B cell (primary cell): ENCODE measurements at regions not wholly inside any gene's neighbourhood (a gene's known extent, or its start where the extent isn't known, plus 50 kb on each side); places are given as distances from the start of the nearest gene placed in this dataset.

Experiments
- ATAC-seq: fragments of 200-7000 bp; cut with Tn5 transposase; one replicate; pipeline ENCODE4 v1.10.0; 2021; ENCODE audit warnings: low read depth, mild to moderate bottlenecking, moderate number of reproducible peaks, moderate library complexity
- CTCF ChIA-PET: fragments of 350-600 bp; sonication (Branson Sonifier 250); formaldehyde crosslinking; loops from one replicate; lab custom pipeline; 2021; ENCODE audit warnings: antibody characterized with exemption, inconsistent platforms; lab: Charles Lee
- POLR2A ChIA-PET: fragments of 350-600 bp; sonication (Branson Sonifier 250); formaldehyde crosslinking; loops from one replicate; lab custom pipeline; 2021; ENCODE audit warnings: antibody characterized with exemption; lab: Charles Lee
- DNase-seq: peaks from one replicate; pipeline ENCODE4 v3.0.0; 2013
- H2AFZ ChIP-seq: 2 replicates; pipeline ENCODE4 v1.6.1; 2012; ENCODE audit warnings: mild to moderate bottlenecking, low read depth, low read length; ENCODE audit not compliant: insufficient read depth, poor library complexity, severe bottlenecking
- H3K27ac ChIP-seq, 2 donors: 1 replicate in 1 of 2; 2 replicates in 1 of 2; pipeline ENCODE4 v1.5.1; 2012 to 2013; ENCODE audit warnings: low read length in 2 of 2, mild to moderate bottlenecking in 2 of 2, moderate library complexity in 1 of 2
- H3K27me3 ChIP-seq, 4 experiments: fragments of 200-600 bp in 1 of 4; sonication (generic) in 1 of 4; replicated peaks in 1 of 4; 1 replicate in 2 of 4; 2 replicates in 2 of 4; pipeline versions ENCODE4 v1.6.1 to v1.7.0; 2013 to 2016; ENCODE audit warnings: low read length in 3 of 4, mild to moderate bottlenecking in 2 of 4, mixed read lengths in 1 of 4, moderate library complexity in 1 of 4; ENCODE audit not compliant: insufficient read depth in 4 of 4, control insufficient read depth in 3 of 4; ENCODE audit errors: control extremely low read depth in 1 of 4
- H3K36me3 ChIP-seq, 2 experiments: replicated peaks in 1 of 2; 1 replicate in 1 of 2; 2 replicates in 1 of 2; pipeline versions ENCODE4 v1.6.1 to v1.7.1; 2013; ENCODE audit warnings: low read length in 1 of 2; ENCODE audit not compliant: insufficient read depth in 2 of 2, control insufficient read depth in 1 of 2; ENCODE audit errors: control extremely low read depth in 1 of 2, extremely low read depth in 1 of 2
- H3K4me1 ChIP-seq, 2 donors: fragments of 200-600 bp in 1 of 2; sonication (generic) in 1 of 2; 1 replicate in 1 of 2; 2 replicates in 1 of 2; pipeline versions ENCODE4 v1.5.1 to v1.6.1; 2013 to 2017; ENCODE audit warnings: low read length in 2 of 2; ENCODE audit not compliant: control insufficient read depth in 2 of 2, insufficient read depth in 2 of 2
- H3K4me2 ChIP-seq: replicated peaks from 2 replicates; pipeline ENCODE3; 2012; ENCODE audit warnings: mild to moderate bottlenecking, low read depth, low read length; ENCODE audit not compliant: poor library complexity, severe bottlenecking
- H3K4me3 ChIP-seq, 5 experiments: fragments of 200-600 bp in 1 of 5; sonication (generic) in 1 of 5; 1 replicate in 3 of 5; 2 replicates in 2 of 5; pipeline versions ENCODE4 v1.5.1 to v1.7.0; 2011 to 2016; ENCODE audit warnings: low read length in 4 of 5, mild to moderate bottlenecking in 4 of 5, low read depth in 2 of 5, control low read depth in 1 of 5, moderate library complexity in 1 of 5; ENCODE audit not compliant: insufficient read depth in 1 of 5; ENCODE audit errors: control extremely low read depth in 1 of 5, extremely low read depth in 1 of 5
- H3K79me2 ChIP-seq: fragments of 200-600 bp; sonication (generic); one replicate; pipeline ENCODE4 v1.6.0; 2016; ENCODE audit warnings: low read length; ENCODE audit not compliant: control insufficient read depth, insufficient read depth
- H3K9ac ChIP-seq: fragments of 200-600 bp; sonication (generic); 2 replicates; pipeline ENCODE4 v1.6.1; 2017; ENCODE audit warnings: mild to moderate bottlenecking, low read length, moderate library complexity
- H3K9me3 ChIP-seq, 3 donors: one replicate each; pipeline versions ENCODE4 v1.6.1 to v1.7.1; 2013; ENCODE audit warnings: low read length in 2 of 3; ENCODE audit not compliant: control insufficient read depth in 2 of 3, insufficient read depth in 1 of 3; ENCODE audit errors: control extremely low read depth in 1 of 3
- H4K20me1 ChIP-seq: 2 replicates; pipeline ENCODE4 v1.6.0; 2012; ENCODE audit warnings: mild to moderate bottlenecking, low read length; ENCODE audit not compliant: insufficient read depth, control insufficient read depth, poor library complexity, severe bottlenecking
- H3K27ac Mint-ChIP-seq: one replicate; pipeline ENCODE4 v1.8.0; 2021; ENCODE audit warnings: mixed read lengths
- H3K27me3 Mint-ChIP-seq: one replicate; pipeline ENCODE4 v1.8.0; 2021; ENCODE audit warnings: mixed read lengths
- H3K4me1 Mint-ChIP-seq: one replicate; pipeline ENCODE4 v1.8.0; 2021; ENCODE audit warnings: mixed read lengths
- H3K4me3 Mint-ChIP-seq: one replicate; pipeline ENCODE4 v1.8.0; 2021; ENCODE audit warnings: mixed read lengths
- H3K9me3 Mint-ChIP-seq: one replicate; pipeline ENCODE4 v1.8.0; 2022; ENCODE audit warnings: mixed read lengths; ENCODE audit not compliant: insufficient read depth
- EZH2 ChIP-seq: IDR thresholded peaks from 2 replicates; pipeline ENCODE4 v1.6.1; 2012; ENCODE audit warnings: borderline replicate concordance, low read depth, mild to moderate bottlenecking, moderate library complexity, low read length; ENCODE audit not compliant: insufficient read depth, poor library complexity, severe bottlenecking
- WGBS: methylation state at CpG from one replicate; pipeline ENCODE4 v1.1.5; 2013; ENCODE audit warnings: missing lambda C conversion rate; ENCODE audit not compliant: insufficient coverage; 5-methylcytosine and 5-hydroxymethylcytosine counted together
- intact Hi-C: fragments of 100-400 bp; cut with micrococcal nuclease; formaldehyde crosslinking; loops from one replicate; pipeline ENCODE4 v1.10.0; 2022
- TF ChIP-seq, protein P1 (sequence below): fragments of 200-600 bp; IDR thresholded peaks from one replicate; pipeline ENCODE4 v1.8.0; 2022; ENCODE audit warnings: antibody characterized with exemption, mild to moderate bottlenecking

DNA sequence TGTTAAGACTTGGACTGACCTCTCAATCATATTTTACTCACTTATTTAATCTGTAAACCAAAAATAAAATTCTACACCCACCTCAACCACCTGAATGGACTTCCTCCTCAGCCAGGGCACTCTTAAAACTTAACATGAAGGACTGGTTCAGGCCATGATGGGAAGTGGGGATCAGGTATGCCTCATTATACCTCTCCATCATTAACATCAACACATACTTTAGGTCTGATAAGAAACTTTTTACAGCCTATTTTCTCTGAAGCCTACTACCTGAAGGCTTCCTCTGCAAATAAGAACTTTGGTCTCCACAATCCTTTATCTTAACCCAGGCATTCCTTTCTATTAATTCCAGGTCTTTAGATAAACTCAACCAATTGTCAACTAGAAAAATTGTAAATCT is 390.0 kb downstream of the AASDHPPT start:
- H3K9me3 Mint-ChIP-seq = no peaks in the 10 kb centered on the region
- H3K9me3 ChIP-seq = no peaks in the 10 kb centered on the region
- H3K4me2 ChIP-seq = no peak overlapping the region
- no peaks in the 10 kb centered on the region for H3K4me1 Mint-ChIP-seq
- no peak overlapping the region for H3K4me3 ChIP-seq
- no peak overlapping the region for H3K9ac ChIP-seq
- ATAC-seq = no peak
- intact Hi-C loops = no loop called here
- no peaks in the 10 kb centered on the region for H4K20me1 ChIP-seq
- no peak overlapping the region for H3K27ac Mint-ChIP-seq
- H3K27ac ChIP-seq = no peak overlapping the region
- H2AFZ ChIP-seq = no peak overlapping the region
- H3K4me1 ChIP-seq = no peaks in the 10 kb centered on the region
- no peaks in the 10 kb centered on the region for H3K79me2 ChIP-seq
- no peak for DNase-seq
- no peak overlapping the region for H3K4me3 Mint-ChIP-seq
- POLR2A ChIA-PET = no interaction called here
- CTCF ChIA-PET = no interaction called here
- TF ChIP-seq, protein P1, sequence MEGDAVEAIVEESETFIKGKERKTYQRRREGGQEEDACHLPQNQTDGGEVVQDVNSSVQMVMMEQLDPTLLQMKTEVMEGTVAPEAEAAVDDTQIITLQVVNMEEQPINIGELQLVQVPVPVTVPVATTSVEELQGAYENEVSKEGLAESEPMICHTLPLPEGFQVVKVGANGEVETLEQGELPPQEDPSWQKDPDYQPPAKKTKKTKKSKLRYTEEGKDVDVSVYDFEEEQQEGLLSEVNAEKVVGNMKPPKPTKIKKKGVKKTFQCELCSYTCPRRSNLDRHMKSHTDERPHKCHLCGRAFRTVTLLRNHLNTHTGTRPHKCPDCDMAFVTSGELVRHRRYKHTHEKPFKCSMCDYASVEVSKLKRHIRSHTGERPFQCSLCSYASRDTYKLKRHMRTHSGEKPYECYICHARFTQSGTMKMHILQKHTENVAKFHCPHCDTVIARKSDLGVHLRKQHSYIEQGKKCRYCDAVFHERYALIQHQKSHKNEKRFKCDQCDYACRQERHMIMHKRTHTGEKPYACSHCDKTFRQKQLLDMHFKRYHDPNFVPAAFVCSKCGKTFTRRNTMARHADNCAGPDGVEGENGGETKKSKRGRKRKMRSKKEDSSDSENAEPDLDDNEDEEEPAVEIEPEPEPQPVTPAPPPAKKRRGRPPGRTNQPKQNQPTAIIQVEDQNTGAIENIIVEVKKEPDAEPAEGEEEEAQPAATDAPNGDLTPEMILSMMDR = no peak
- no peak for TF ChIP-seq EZH2
- H3K27me3 Mint-ChIP-seq = no peaks in the 10 kb centered on the region
- H3K27me3 ChIP-seq = no peaks in the 10 kb centered on the region
- H3K36me3 ChIP-seq = no peaks in the 10 kb centered on the region

DNA sequence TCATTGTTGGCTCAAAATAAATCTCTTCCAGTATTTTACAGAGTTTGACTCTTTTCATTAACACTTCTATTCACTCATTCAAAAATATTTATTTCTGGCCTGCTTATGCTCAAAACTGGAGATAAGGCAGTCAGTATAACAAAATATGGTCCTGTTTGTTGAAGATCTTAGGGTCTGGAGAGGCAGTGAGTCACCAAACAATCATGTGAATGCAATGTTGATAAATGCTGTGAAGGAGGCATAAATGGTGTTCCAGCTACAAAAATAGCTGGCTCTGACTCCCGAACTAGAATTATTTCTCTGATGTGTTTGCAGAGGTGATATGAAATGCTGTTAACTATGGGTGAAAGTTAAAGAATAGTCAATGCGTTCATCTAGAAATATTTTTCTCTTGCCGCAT is 390.6 kb downstream of the AASDHPPT start:
- Mint-ChIP-seq H3K4me3 (no peak overlapping the region), H3K9me3 (no peaks in the 10 kb centered on the region), H3K27me3 (no peaks in the 10 kb centered on the region), H3K4me1 (no peaks in the 10 kb centered on the region), H3K27ac (no peak overlapping the region)
- DNase-seq (no peak), ATAC-seq (no peak)
- WGBS = 100% methylated on average over 1 of the region's 3 CpGs
- Histone ChIP-seq H3K4me2 (no peak overlapping the region), H3K27me3 (no peaks in the 10 kb centered on the region), H3K9ac (no peak overlapping the region), H2AFZ (no peak overlapping the region), H3K27ac (no peak overlapping the region), H3K9me3 (no peaks in the 10 kb centered on the region), H3K79me2 (no peaks in the 10 kb centered on the region), H3K4me3 (no peak overlapping the region), H3K36me3 (no peaks in the 10 kb centered on the region), H3K4me1 (no peaks in the 10 kb centered on the region), H4K20me1 (no peaks in the 10 kb centered on the region)
- ChIA-PET POLR2A (no interaction called here), CTCF (no interaction called here)
- TF ChIP-seq, protein P1 = no peak
- TF ChIP-seq EZH2 = no peak
- intact Hi-C loops = no loop called here
